Activated naive CD4-positive, alpha-beta T cell treated with anti-CD3 and anti-CD28 coated beads, Interleukin-2, amount 50 U/mL, for 24 hours (primary cell): ENCODE measurements at regions not wholly inside any gene's neighbourhood (a gene's known extent, or its start where the extent isn't known, plus 50 kb on each side); places are given as distances from the start of the nearest gene placed in this dataset.

Source experiments
- H3K27ac Mint-ChIP-seq: one replicate; pipeline ENCODE4 v1.8.0; 2021; ENCODE audit warnings: mild to moderate bottlenecking, mixed read lengths
- H3K27me3 Mint-ChIP-seq: one replicate; pipeline ENCODE4 v1.8.0; 2021; ENCODE audit warnings: mixed read lengths
- H3K36me3 Mint-ChIP-seq: one replicate; pipeline ENCODE4 v1.8.0; 2021; ENCODE audit warnings: mixed read lengths
- H3K4me1 Mint-ChIP-seq: one replicate; pipeline ENCODE4 v1.8.0; 2021; ENCODE audit warnings: mixed read lengths
- H3K4me3 Mint-ChIP-seq: one replicate; pipeline ENCODE4 v1.8.0; 2021; ENCODE audit warnings: mild to moderate bottlenecking, mixed read lengths
- H3K9me3 Mint-ChIP-seq: one replicate; pipeline ENCODE4 v1.8.0; 2021; ENCODE audit warnings: mixed read lengths

- H3K9me3 Mint-ChIP-seq = peaks cover 6% of the 10 kb centered on the region
Observed at GRCh38 chr3:106204160-106204868, 335.5 kb upstream of the CBLB start.

GRCh38 chr3:106206146-106206545, 337.3 kb upstream of the CBLB start:
- peaks cover 64% of the 10 kb centered on the region for H3K4me1 Mint-ChIP-seq
- H3K4me3 Mint-ChIP-seq = peak overlapping the region; percentile 80
- peak overlapping the region; percentile 97 for H3K27ac Mint-ChIP-seq
- peaks cover 4% of the 10 kb centered on the region for H3K36me3 Mint-ChIP-seq
- H3K9me3 Mint-ChIP-seq = peaks cover 6% of the 10 kb centered on the region
- no peaks in the 10 kb centered on the region for H3K27me3 Mint-ChIP-seq

More at GRCh38 chr3:106204160-106204868, 335.5 kb upstream of the CBLB start:
- peak overlapping the region; percentile 85 for H3K27ac Mint-ChIP-seq
- peaks cover 63% of the 10 kb centered on the region for H3K4me1 Mint-ChIP-seq
- no peaks in the 10 kb centered on the region for H3K27me3 Mint-ChIP-seq
- peaks cover 4% of the 10 kb centered on the region for H3K36me3 Mint-ChIP-seq
- no peak overlapping the region for H3K4me3 Mint-ChIP-seq

- Mint-ChIP-seq H3K4me1 (peaks cover 64% of the 10 kb centered on the region), H3K36me3 (peaks cover 4% of the 10 kb centered on the region), H3K9me3 (peaks cover 6% of the 10 kb centered on the region), H3K27ac (peak overlapping the region; percentile 97), H3K4me3 (peak overlapping the region; percentile 80), H3K27me3 (no peaks in the 10 kb centered on the region)
Observed at GRCh38 chr3:106206613-106207012, 337.8 kb upstream of the CBLB start.

- peaks cover 4% of the 10 kb centered on the region for H3K36me3 Mint-ChIP-seq
- H3K9me3 Mint-ChIP-seq = peaks cover 6% of the 10 kb centered on the region
- no peaks in the 10 kb centered on the region for H3K27me3 Mint-ChIP-seq
- H3K4me1 Mint-ChIP-seq = peaks cover 71% of the 10 kb centered on the region
- no peak overlapping the region for H3K4me3 Mint-ChIP-seq
- H3K27ac Mint-ChIP-seq = peak overlapping the region; percentile 74
Observed at GRCh38 chr3:106208251-106208650, 339.4 kb upstream of the CBLB start.

- no peak overlapping the region for H3K4me3 Mint-ChIP-seq
- H3K9me3 Mint-ChIP-seq = peaks cover 5% of the 10 kb centered on the region
- no peaks in the 10 kb centered on the region for H3K27me3 Mint-ChIP-seq
- H3K36me3 Mint-ChIP-seq = peaks cover 4% of the 10 kb centered on the region
- peak overlapping the region; percentile 46 for H3K27ac Mint-ChIP-seq
- H3K4me1 Mint-ChIP-seq = peaks cover 71% of the 10 kb centered on the region
Observed at GRCh38 chr3:106208967-106209366, 340.2 kb upstream of the CBLB start.

- Mint-ChIP-seq H3K27ac (peak overlapping the region; percentile 46), H3K9me3 (peaks cover 8% of the 10 kb centered on the region), H3K4me1 (peaks cover 69% of the 10 kb centered on the region), H3K4me3 (no peak overlapping the region), H3K27me3 (no peaks in the 10 kb centered on the region), H3K36me3 (peaks cover 2% of the 10 kb centered on the region)
Observed at GRCh38 chr3:106209482-106209881, 340.7 kb upstream of the CBLB start.

- Mint-ChIP-seq H3K4me1 (peaks cover 69% of the 10 kb centered on the region), H3K4me3 (no peak overlapping the region), H3K27ac (peak overlapping the region; percentile 77), H3K9me3 (peaks cover 8% of the 10 kb centered on the region), H3K27me3 (no peaks in the 10 kb centered on the region), H3K36me3 (peaks cover 3% of the 10 kb centered on the region)
Observed at GRCh38 chr3:106210923-106211322, 342.1 kb upstream of the CBLB start.

- H3K9me3 Mint-ChIP-seq = peaks cover 8% of the 10 kb centered on the region
- H3K4me1 Mint-ChIP-seq = peaks cover 60% of the 10 kb centered on the region
- H3K27me3 Mint-ChIP-seq = no peaks in the 10 kb centered on the region
- no peak overlapping the region for H3K4me3 Mint-ChIP-seq
- H3K36me3 Mint-ChIP-seq = peaks cover 3% of the 10 kb centered on the region
- no peak overlapping the region for H3K27ac Mint-ChIP-seq
Observed at GRCh38 chr3:106212665-106213222, 343.9 kb upstream of the CBLB start.

GRCh38 chr3:106213954-106214353, 345.1 kb upstream of the CBLB start:
- no peak overlapping the region for H3K4me3 Mint-ChIP-seq
- no peaks in the 10 kb centered on the region for H3K27me3 Mint-ChIP-seq
- H3K36me3 Mint-ChIP-seq = peaks cover 3% of the 10 kb centered on the region
- peak overlapping the region; percentile 63 for H3K27ac Mint-ChIP-seq
- H3K4me1 Mint-ChIP-seq = peaks cover 49% of the 10 kb centered on the region
- peaks cover 8% of the 10 kb centered on the region for H3K9me3 Mint-ChIP-seq

- H3K9me3 Mint-ChIP-seq = peaks cover 8% of the 10 kb centered on the region
- H3K4me3 Mint-ChIP-seq = peak overlapping the region; percentile 11
- peak overlapping the region; percentile 1 for H3K27ac Mint-ChIP-seq
- peaks cover 46% of the 10 kb centered on the region for H3K4me1 Mint-ChIP-seq
- peaks cover 3% of the 10 kb centered on the region for H3K36me3 Mint-ChIP-seq
- no peaks in the 10 kb centered on the region for H3K27me3 Mint-ChIP-seq
Observed at GRCh38 chr3:106214641-106215040, 345.8 kb upstream of the CBLB start.

GRCh38 chr3:106215047-106215446, 346.2 kb upstream of the CBLB start:
- Mint-ChIP-seq H3K4me1 (peaks cover 46% of the 10 kb centered on the region), H3K4me3 (peak overlapping the region; percentile 11), H3K9me3 (peaks cover 10% of the 10 kb centered on the region), H3K27ac (peak overlapping the region; percentile 1), H3K36me3 (peaks cover 5% of the 10 kb centered on the region), H3K27me3 (no peaks in the 10 kb centered on the region)

- Mint-ChIP-seq H3K4me3 (no peak overlapping the region), H3K27me3 (no peaks in the 10 kb centered on the region), H3K9me3 (peaks cover 19% of the 10 kb centered on the region), H3K36me3 (peaks cover 15% of the 10 kb centered on the region), H3K27ac (no peak overlapping the region), H3K4me1 (peaks cover 36% of the 10 kb centered on the region)
Observed at GRCh38 chr3:106217745-106218144, 348.9 kb upstream of the CBLB start.

- Mint-ChIP-seq H3K9me3 (no peaks in the 10 kb centered on the region), H3K4me1 (peaks cover 50% of the 10 kb centered on the region), H3K4me3 (no peak overlapping the region), H3K36me3 (peaks cover 4% of the 10 kb centered on the region), H3K27me3 (no peaks in the 10 kb centered on the region), H3K27ac (no peak overlapping the region)
Observed at GRCh38 chr3:106227068-106227467, 358.3 kb upstream of the CBLB start.

GRCh38 chr3:106228271-106228670, 359.5 kb upstream of the CBLB start:
- Mint-ChIP-seq H3K27ac (no peak overlapping the region), H3K36me3 (peaks cover 3% of the 10 kb centered on the region), H3K4me1 (peaks cover 61% of the 10 kb centered on the region), H3K9me3 (no peaks in the 10 kb centered on the region), H3K27me3 (no peaks in the 10 kb centered on the region), H3K4me3 (no peak overlapping the region)

- Mint-ChIP-seq H3K9me3 (no peaks in the 10 kb centered on the region), H3K36me3 (peaks cover 4% of the 10 kb centered on the region), H3K4me1 (peaks cover 67% of the 10 kb centered on the region), H3K4me3 (peak overlapping the region; percentile 20), H3K27me3 (no peaks in the 10 kb centered on the region), H3K27ac (peak overlapping the region; percentile 31)
Observed at GRCh38 chr3:106229495-106230278, 360.9 kb upstream of the CBLB start.

- Mint-ChIP-seq H3K27me3 (no peaks in the 10 kb centered on the region), H3K4me1 (peaks cover 70% of the 10 kb centered on the region), H3K9me3 (peaks cover 5% of the 10 kb centered on the region), H3K4me3 (peak overlapping the region; percentile 81), H3K36me3 (peaks cover 4% of the 10 kb centered on the region), H3K27ac (peak overlapping the region; percentile 99)
Observed at GRCh38 chr3:106231086-106231485, 362.3 kb upstream of the CBLB start.
